ENCODE measurements at regions not wholly inside any gene's neighbourhood (a gene's known extent, or its start where the extent isn't known, plus 50 kb on each side); places are given as distances from the start of the nearest gene placed in this dataset.

GRCh38 chr11:129580278-129580677 lies 204.6 kb downstream of the BARX2 start:
- TF ChIP-seq POLR2A (IDR thresholded peaks at IDR 0.05; ENCODE audit: extremely low read depth, insufficient read length) (no peak), MYC (IDR thresholded peaks at IDR 0.05; ENCODE audit: low read depth, low read length) (no peak)
- TF ChIP-seq, protein P1, sequence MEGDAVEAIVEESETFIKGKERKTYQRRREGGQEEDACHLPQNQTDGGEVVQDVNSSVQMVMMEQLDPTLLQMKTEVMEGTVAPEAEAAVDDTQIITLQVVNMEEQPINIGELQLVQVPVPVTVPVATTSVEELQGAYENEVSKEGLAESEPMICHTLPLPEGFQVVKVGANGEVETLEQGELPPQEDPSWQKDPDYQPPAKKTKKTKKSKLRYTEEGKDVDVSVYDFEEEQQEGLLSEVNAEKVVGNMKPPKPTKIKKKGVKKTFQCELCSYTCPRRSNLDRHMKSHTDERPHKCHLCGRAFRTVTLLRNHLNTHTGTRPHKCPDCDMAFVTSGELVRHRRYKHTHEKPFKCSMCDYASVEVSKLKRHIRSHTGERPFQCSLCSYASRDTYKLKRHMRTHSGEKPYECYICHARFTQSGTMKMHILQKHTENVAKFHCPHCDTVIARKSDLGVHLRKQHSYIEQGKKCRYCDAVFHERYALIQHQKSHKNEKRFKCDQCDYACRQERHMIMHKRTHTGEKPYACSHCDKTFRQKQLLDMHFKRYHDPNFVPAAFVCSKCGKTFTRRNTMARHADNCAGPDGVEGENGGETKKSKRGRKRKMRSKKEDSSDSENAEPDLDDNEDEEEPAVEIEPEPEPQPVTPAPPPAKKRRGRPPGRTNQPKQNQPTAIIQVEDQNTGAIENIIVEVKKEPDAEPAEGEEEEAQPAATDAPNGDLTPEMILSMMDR (IDR thresholded peaks at IDR 0.05; ENCODE audit: low read depth, low read length) = no peak

Measured in NB4 (cell line).